ENCODE measurements at regions not wholly inside any gene's neighbourhood (a gene's known extent, or its start where the extent isn't known, plus 50 kb on each side); places are given as distances from the start of the nearest gene placed in this dataset.
"Not testable (repeated sequence)": the region's sequence is repeated elsewhere in the genome, so short reads cannot be mapped to it uniquely, and the experiment has no call there.

DNA sequence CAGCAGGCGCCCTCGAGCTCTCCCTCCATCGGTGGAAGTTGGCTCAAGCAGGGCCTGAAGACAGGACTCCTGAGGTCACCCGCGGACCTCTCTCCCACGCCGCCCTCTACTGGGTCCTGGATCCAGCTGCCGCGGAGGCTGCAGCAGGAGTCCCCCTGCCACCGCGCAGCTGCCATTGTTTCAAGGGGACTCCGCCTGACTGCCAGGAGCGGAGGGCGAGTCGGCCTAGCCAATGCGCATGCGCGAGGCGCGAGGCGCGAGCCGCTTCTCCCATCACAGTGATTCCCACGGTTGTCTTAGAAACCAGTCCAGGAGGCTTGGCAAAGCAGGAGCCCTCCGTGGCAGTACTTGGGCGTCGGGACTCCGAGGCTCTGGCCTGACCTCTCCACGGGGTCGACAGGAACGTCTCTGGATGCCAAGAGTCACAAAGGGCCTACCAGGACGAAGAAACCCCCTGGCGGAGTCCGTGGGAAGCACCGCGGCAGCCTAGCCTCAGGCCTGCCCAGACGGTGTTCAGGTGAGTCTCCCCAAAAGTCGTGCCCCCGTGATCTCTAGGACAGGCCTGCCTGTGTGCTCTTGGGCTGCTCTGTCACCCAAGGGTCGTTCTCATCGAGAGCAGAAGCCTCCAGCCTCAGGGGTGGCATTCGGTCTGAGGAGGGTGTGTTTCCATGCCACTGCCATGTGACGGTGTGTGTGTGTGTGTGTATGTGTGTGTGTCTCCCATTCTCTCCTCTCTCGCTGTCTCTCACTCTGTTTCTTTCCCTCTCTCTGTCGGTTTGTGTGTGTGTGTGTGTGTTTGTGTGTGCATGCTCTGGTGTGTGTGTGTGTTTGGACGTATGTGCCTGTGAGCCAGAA lies 290.6 kb upstream of the ZNF337 start:
- DNase-seq, result peak; percentile 49

DNA sequence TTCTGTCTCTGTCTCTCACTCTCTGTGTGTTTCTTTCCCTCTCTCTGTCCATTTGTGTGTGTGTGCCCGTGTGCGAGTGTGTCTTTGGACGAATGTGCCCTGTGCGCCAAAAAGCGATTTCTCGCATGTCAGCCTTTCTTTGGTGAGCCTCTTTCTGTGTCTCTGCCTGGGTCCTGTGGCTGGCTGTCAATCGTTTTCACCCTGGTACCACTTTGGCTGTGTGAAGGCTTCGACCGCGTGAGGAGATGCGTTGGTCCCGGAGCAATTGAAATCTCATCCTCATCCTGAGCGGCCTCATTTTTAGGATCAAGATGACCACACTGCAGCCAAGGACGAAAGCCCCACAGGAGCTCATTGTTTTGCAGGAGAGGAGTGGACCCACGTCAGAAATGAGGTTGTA lies 288.9 kb upstream of the ZNF337 start:
- DNase-seq, result no peak

DNA sequence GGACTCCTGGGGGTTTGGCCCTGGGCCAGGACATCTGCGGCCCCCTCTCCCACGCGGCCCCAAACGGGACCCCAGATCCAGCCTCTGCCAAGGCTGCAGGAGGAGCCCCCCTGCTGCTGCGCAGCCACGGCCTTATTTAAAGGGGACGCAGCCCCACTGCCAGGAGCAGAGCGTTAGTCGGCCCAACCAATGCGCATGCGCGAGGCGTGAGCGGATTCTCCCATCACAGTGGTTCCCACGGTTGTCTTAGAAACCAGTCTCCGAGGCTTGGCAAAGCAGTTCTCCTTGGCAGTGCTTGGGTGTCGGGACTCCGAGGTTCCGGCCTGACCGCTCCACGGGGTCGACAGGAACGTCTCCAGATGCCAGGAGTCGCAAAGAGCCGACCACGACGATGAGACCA lies 288.3 kb upstream of the ZNF337 start:
- peak; percentile 47 for DNase-seq

DNA sequence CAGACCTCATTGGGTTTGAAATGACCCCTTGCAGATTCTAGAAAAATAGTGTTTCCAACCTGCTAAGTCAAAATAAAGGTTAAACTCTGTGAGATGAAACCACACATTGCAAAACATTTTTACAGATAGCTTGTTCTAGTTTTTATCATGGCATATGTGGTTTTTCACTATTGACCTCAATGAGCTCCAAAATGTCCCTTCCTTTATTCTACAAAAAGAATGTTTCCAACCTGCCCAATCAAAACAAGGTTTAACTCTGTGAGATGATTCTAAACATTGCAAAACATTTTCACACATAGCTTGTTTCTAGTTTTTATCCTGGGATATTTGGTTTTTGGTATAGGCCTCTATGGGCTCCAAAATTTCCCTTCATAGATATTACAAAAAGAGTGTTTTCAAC lies 286.0 kb upstream of the ZNF337 start:
- DNase-seq, result not testable (repeated sequence)

DNA sequence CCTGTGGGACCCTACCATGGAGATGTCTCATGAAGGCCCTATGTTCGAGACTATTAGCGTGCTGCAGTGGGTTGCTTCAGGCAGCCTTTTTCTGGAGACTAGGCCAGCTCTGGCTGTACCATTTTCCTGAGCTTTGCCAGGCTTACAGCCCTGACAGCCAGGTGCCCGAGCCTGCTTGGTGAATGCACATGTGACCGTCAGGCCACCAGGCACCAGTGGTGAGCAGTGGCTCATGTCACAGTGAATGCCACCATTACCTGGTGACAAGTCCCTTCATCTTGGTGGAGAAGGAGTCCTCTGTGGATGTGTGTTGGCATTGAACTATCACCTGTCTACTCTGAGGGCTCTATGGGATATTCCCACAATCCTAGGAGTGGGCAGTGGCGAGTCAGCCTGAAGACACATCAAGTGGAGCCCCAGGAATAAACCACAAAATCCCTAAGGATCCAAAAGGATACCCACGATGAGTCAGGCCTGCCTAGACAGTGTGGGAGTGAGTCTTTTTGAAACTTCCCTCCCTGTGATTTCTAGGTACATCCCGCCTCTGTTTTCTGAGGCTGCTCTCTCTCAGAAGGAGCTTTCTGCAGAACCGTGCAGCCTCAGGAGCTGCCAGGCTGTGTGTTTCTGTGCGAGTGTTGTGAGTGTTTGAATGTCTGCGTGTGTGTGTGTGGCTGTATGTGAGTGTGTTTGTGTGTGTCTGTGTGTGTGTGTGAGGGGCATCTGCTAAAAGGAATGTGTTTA lies 282.0 kb upstream of the ZNF337 start:
- DNase-seq, result peak; percentile 44

DNA sequence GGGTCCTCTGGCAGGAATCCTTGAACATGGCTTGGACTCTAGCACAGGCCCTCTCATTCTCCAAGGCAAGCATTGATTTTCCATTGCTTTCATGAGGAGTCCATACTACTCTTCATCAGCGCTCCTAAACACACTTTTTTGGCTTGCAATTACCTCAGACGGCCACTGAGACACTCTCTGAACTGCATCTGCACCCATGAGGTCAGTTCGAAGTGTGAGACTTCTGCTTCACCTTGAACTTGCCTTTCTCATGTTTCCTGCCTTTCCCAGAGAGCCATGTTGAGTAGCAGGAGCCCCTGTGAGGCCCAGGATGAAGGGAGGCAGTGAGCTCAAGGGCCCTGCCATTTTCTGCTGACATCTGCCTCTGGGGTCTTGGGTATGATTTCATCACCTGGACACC lies 279.2 kb upstream of the ZNF337 start:
- not testable (repeated sequence) for DNase-seq

DNA sequence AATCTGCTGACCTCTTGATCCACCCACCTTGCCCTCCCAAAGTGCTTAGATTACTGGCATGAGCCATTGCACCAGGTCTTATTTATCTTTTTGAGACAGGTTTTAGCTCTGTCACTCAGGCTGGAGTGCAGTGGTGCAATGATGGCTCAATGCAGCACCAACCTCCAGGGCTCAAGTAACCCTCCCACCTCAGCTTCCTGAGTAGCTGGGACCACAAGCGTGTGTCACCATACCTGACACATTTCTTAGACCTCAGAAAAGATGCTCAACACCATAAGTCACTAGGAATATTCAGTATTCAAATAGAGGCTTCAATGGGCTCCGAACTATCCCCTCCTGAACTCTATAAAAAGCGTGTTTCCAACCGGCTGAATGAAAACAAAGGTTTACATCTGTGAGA lies 268.6 kb upstream of the ZNF337 start:
- not testable (repeated sequence) for DNase-seq

DNA sequence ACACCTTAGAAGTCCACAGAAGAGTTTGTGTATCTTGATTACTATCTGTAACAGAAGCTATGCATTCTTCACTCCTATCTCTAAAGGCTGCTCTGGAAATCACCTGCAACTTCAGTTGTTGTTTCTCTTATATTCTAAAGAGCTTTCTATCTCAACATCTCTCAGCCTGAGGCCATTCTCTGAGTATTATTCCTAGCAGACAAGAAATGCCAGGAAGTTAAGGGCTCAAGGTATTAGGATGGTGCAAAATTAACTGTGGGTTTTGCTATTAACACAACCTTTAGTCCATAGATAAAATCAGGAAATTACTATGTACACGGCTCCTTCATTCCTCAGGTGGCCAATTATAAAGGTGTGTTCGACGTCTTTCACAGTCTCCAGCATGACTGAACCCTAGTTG lies 257.2 kb upstream of the ZNF337 start:
- DNase-seq, result not testable (repeated sequence)

DNA sequence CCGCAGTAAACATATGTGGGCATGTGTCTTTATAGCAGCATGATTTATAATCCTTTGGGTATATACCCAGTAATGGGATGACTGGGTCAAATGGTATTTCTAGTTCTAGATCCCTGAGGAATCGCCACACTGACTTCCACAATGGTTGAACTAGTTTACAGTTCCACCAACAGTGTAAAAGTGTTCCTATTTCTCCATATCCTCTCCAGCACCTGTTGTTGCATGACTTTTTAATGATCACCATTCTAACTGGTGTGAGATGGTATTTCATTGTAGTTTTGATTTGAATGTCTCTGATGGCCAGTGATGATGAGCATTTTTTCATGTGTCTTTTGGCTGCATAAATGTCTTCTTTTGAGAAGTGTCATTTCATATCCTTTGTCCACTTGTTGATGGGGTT lies 238.6 kb upstream of the ZNF337 start:
- DNase-seq, result not testable (repeated sequence)

DNA sequence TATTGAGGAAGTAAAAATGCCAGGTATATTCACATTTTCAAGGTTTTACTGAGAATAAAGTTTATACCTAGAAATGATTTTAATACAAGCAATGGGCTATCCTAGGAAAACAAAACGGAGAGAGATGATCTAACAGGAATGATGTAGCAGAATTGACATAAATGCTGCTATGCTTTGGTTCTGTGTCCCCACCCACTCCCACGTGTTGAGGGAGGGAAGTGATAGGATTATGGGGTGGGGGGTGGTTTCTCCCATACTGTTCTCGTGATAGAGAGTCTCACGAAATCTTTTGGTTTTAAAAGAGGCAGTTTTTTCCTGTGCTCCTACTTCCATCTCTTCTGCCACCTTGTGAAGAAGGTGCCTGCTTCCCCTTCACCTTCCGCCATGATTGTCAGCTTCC lies 236.2 kb upstream of the ZNF337 start:
- DNase-seq, result not testable (repeated sequence)

DNA sequence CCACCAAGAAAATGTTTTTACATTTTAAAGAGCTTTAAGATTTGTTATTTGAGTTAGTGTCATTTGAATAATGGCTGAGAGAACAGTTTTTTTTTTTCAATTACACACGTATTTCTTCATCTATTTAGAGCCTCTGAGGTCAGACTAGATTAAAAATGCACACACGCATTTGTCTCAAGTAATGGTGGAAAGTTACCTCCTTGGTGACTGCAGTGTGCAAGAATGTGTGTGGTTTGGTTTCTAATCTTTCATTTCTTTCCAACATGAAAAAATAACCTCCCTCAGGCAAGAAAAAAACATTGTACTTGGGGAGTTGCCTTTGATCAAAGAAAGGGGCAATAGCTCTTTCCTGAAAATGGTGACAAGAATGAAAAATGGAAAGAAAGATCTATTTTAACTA lies 235.5 kb upstream of the ZNF337 start:
- peak; percentile 19 for DNase-seq

DNA sequence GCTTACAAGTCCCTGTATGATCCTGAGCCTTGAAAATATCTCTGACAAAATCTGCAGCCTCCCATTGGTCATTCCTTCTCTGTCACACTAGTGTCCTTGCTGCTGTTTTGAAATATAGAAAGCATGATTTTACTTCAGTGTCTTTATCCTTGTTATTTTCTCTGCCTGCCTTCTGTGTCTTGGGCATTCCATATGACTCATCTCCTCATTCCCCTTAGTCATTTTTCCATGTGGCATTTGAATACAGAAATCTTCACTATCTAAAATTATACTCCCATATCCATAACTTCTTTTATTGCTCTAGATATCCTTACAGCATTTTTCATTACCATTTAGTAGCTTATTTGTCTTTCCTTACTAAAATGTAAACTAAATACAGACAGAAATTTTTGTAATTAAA lies 205.7 kb upstream of the ZNF337 start:
- DNase-seq, result peak; percentile 37

DNA sequence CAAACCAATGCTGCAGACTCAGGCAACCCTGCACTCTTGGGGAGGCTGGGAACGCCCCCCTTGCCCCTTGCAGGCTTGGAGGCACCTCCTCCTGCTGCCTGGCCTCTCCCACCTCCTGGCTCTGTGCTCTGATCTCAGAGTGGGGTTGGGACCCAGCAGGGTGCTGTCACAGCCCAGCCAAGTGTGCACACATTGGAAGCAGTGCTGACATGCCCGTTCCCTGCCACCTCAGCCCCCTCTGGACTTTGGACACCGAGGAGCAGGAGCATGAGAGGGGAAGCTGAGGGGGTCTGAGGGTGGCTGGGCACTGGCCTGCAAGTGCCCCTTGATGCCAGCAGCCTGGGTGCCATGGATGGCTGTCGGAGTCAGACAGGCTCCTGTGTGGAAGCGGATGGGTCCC lies 202.0 kb upstream of the ZNF337 start:
- DNase-seq, result not testable (repeated sequence)

DNA sequence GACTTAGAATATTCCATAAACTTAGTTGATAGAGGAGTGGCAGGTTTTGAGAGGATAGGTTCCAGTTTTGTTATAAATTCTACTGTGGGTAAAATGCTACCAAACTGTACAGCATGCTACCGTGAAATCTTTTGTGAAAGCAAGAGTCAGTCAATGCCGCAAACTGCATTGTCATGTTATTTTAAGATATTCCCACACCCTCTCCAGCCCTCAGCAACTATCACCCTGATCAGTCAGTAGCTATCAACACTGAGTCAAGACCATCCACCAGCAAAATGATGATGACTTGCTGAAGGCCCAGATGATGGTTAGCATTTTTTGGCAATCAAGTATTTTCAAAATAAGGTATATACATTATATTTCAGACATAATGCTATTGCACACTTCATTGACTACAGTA lies 182.4 kb upstream of the ZNF337 start:
- DNase-seq, result not testable (repeated sequence)

DNA sequence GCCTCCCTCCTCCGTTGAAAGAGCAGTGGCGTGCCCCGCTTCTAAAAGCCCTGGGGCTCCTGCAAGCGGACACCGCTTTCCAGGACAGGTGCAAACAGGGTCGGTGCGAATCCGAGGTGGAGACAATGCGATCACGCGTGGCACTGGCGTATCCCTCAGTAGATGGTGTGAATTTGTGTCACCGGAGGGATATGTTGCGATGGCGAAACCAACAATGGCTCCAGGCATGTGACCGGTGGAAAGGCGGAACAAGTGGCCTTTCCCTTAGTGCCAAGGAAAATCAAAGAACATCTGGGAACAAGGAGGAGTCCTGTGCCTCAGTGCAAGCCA lies 172.0 kb upstream of the ZNF337 start:
- not testable (repeated sequence) for DNase-seq

DNA sequence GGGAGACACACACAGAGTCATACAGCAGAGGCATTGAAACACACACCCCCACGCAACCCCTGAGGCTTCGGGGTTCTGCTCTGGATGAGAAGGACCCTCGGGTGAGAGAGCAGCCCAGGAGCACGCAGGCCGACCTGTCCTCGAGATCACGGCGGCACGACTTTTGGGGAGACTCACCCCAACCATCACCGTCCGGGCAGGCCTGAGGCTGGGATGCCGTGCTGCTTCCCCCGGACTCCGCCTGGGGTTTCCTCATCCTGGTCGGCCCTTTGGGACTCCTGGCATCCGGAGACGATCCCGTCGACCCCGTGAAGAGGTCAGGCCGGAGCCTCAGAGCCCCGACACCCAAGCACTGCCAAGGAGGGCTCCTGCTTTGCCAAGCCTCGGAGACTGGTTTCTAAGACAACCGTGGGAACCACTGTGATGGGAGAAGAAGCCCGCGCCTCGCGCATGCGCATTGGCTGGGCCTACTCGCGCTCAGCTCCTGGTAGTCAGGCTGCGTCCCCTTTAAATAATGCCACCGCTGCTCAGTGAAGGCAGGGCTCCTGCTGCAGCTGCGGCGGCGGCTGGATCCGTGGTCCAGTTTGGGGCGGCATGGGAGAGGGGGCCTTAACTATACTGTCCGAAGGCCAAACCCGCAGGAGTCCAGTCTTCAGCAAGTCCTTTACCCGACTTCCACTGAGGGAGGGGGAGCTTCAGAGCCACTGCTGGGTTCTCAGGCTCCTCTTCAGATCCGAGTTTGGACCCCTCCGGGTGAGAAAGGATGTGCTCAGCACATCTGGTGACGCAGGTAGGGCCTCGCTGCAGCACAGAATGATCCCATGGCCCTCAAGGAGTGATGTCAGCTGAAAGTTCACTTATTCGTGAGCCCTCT lies 171.4 kb upstream of the ZNF337 start:
- peak; percentile 69 for DNase-seq

DNA sequence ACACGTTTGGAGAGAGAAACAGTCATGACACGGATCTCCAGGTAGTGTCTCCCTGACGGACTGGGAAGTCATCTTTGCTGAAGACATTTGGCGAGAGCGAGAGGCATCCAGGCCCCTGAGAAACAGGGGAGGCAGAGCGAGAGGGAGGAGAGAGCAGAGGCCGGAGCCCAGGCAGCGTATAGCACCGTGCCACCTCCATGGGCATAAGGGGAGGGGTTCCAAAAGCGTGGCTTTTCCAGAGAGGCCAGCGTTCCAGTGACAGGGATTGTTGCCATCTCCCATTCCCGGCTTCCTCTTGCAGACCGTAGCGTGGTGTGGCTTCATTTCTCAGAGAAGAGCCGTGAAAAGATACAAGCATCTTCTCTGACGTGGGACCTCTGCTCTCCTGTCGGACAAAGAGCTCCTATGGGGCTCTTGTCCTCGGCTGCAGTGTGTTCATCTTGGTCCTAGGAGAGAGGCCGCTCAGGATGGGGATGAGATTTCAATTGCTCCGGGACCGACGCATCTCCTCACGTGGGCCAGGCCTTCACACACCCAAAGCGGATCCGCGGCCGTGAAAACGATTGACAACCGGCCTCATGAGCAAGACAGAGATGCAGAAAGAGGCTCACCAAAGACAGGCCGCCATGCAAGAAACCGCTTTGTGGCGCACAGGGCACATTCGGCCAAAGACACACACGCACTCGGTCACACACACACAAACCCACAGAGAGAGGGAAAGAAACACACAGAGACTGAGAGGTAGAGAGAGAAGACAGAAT lies 170.5 kb upstream of the ZNF337 start:
- not testable (repeated sequence) for DNase-seq

DNA sequence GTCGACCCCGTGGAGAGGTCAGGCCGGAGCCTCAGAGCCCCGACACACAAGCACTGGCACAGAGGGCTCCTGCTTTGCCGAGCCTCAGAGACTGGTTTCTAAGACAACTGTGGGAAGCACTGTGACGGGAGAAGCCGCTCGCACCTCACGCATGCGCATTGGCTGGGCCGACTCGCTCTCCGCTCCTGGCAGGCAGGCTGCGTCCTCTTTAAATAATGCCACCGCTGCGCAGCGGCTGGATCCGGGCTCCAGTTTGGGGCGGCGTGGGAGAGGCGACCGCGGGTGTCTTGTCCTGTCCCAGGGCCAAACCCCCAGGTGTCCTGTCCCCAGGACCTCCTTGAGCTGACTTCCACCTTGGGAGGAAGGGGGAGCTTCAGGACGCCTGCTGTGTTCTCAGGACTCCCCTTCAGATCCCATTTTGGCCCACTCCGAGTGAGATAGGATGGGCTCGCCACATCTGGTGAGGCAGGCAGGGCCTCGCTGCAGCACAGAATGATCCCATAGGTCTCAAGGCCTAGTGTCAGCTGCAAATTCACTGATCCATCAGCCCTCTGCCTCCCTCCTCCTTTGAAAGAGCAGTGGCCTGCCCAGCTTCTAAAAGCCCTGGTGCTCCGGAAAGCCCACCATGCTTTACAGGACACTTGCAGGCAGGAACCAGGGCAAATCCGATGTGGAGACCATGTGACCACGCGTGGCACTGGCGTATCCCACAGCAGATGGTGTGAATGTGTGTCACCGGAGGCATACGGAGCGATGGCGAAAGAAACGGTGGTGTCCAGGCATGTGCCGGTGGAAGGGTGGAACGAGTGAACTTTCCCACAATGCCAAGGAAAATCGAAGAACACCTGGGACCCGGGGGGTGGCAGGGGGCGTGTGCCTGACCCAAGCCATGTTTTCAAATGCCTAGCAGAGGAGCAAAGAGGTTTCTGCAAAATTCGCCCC lies 169.3 kb upstream of the ZNF337 start:
- peak; percentile 64 for DNase-seq

DNA sequence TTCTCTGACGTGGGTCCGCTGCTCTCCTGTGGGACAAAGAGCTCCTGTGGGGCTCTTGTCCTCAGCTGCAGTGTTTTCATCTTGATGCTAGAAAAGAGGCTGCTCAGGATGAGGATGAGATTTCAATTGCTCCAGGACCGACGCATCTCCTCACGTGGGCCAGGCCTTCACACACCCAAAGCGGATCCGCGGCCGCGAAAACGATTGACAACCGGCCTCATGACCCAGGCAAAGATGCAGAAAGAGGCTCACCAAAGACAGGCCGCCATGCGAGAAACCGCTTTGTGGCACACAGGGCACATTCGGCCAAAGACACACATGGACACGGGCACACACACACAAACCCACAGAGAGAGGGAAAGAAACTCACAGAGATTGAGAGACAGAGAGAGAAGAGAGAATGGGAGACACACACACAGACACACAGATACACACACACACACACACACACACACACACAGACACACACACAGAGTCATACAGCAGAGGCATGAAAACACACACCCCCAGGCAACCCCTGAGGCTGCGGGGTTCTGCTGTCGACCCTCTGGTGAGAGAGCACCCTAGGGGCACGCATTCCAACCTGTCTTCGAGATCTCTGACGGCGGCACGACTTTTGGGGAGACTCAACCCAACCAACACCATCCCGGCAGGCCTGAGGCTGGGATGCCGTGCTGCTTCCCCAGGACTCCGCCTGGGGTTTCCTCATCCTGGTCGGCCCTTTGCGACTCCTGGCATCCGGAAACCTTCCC lies 168.5 kb upstream of the ZNF337 start:
- DNase-seq, result not testable (repeated sequence)

DNA sequence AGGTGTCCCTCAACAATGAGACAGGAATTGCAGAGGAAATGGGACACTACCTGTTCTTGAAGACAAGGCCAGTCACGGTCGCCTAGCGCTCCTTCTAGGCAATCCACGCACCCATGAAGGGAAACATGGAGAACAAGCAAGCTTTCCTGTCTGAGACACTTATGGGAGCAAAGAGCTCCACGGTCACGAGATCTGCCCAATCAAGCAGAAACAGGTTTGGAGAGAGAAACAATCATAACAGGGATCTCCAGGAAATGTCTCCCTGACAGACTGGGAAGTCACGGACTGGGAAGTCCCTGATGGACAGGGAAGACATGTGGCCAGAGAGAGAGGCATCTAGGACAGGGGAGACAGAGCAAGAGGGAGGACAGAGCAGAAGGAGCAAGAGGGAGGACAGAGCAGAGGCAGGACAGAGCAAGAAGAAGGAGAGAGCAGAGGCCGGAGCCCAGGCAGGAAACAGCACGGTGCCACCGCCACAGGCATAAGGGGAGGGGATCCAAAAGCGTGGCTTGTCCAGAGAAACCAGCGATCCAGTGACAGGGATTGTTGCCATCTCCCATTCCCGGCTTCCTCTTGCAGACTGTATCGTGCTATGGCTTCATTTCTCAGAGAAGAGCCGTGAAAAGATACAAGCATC lies 167.8 kb upstream of the ZNF337 start:
- no peak for DNase-seq
